ENCODE measurements at regions not wholly inside any gene's neighbourhood (a gene's known extent, or its start where the extent isn't known, plus 50 kb on each side); places are given as distances from the start of the nearest gene placed in this dataset.
"Not testable (repeated sequence)": the region's sequence is repeated elsewhere in the genome, so short reads cannot be mapped to it uniquely, and the experiment has no call there.

GRCh38 chr12:14032191-14032590 is 50.8 kb upstream of the GRIN2B start:
- not testable (repeated sequence) for DNase-seq (ENCODE audit: low read depth in 4 of 4, low spot score in 3 of 4)

GRCh38 chr12:14043776-14044175 is 62.4 kb upstream of the GRIN2B start:
- no peak for DNase-seq (ENCODE audit: low read depth in 4 of 4, low spot score in 3 of 4)

- DNase-seq (ENCODE audit: low read depth in 4 of 4, low spot score in 3 of 4) = no peak
Observed at GRCh38 chr12:14048941-14049545, 67.6 kb upstream of the GRIN2B start.

GRCh38 chr12:14057895-14058294 is 76.5 kb upstream of the GRIN2B start:
- DNase-seq (ENCODE audit: low read depth in 4 of 4, low spot score in 3 of 4) = no peak

GRCh38 chr12:14058717-14059116 is 77.3 kb upstream of the GRIN2B start:
- DNase-seq (ENCODE audit: low read depth in 4 of 4, low spot score in 3 of 4) = no peak

- DNase-seq (ENCODE audit: low read depth in 4 of 4, low spot score in 3 of 4) = no peak
Observed at GRCh38 chr12:14059548-14059947, 78.1 kb upstream of the GRIN2B start.

- DNase-seq (ENCODE audit: low read depth in 4 of 4, low spot score in 3 of 4) = no peak
Observed at GRCh38 chr12:14065616-14066015, 84.2 kb upstream of the GRIN2B start.

- DNase-seq (ENCODE audit: low read depth in 4 of 4, low spot score in 3 of 4) = no peak
Observed at GRCh38 chr12:14066021-14066420, 84.6 kb upstream of the GRIN2B start.

GRCh38 chr12:14068961-14069360 is 87.6 kb upstream of the GRIN2B start:
- no peak for DNase-seq (ENCODE audit: low read depth in 4 of 4, low spot score in 3 of 4)

GRCh38 chr12:14071833-14072232 is 90.4 kb upstream of the GRIN2B start:
- no peak for DNase-seq (ENCODE audit: low read depth in 4 of 4, low spot score in 3 of 4)

GRCh38 chr12:14072987-14073386 is 91.6 kb upstream of the GRIN2B start:
- DNase-seq (ENCODE audit: low read depth in 4 of 4, low spot score in 3 of 4) = no peak

GRCh38 chr12:14075797-14076393 is 94.5 kb upstream of the GRIN2B start:
- no peak for DNase-seq (ENCODE audit: low read depth in 4 of 4, low spot score in 3 of 4)

- DNase-seq (ENCODE audit: low read depth in 4 of 4, low spot score in 3 of 4) = no peak
Observed at GRCh38 chr12:14076538-14076937, 95.1 kb upstream of the GRIN2B start.

GRCh38 chr12:14086838-14087237 is 105.4 kb upstream of the GRIN2B start:
- no peak for DNase-seq (ENCODE audit: low read depth in 4 of 4, low spot score in 3 of 4)

GRCh38 chr12:14099994-14100393 is 118.6 kb upstream of the GRIN2B start:
- no peak for DNase-seq (ENCODE audit: low read depth in 4 of 4, low spot score in 3 of 4)

- not testable (repeated sequence) for DNase-seq (ENCODE audit: low read depth in 4 of 4, low spot score in 3 of 4)
Observed at GRCh38 chr12:14101556-14101955, 120.2 kb upstream of the GRIN2B start.

GRCh38 chr12:14111230-14111865 is 129.9 kb upstream of the GRIN2B start:
- DNase-seq (ENCODE audit: low read depth in 4 of 4, low spot score in 3 of 4) = peak in 2 of 4 donors; percentile 1 to 4

GRCh38 chr12:14113031-14113430 is 131.6 kb upstream of the GRIN2B start:
- DNase-seq (ENCODE audit: low read depth in 4 of 4, low spot score in 3 of 4) = no peak

GRCh38 chr12:14126692-14127091 is 145.3 kb upstream of the GRIN2B start:
- DNase-seq (ENCODE audit: low read depth in 4 of 4, low spot score in 3 of 4) = no peak

GRCh38 chr12:14129611-14130195 is 148.3 kb upstream of the GRIN2B start:
- DNase-seq (ENCODE audit: low read depth in 4 of 4, low spot score in 3 of 4) = no peak

GRCh38 chr12:14135996-14136395 is 154.6 kb upstream of the GRIN2B start:
- DNase-seq (ENCODE audit: low read depth in 4 of 4, low spot score in 3 of 4) = no peak

GRCh38 chr12:14138495-14138894 is 157.1 kb upstream of the GRIN2B start:
- DNase-seq (ENCODE audit: low read depth in 4 of 4, low spot score in 3 of 4) = no peak

All from right renal pelvis (tissue), 4 donors.